GM21737 (cell line): ENCODE measurements at regions not wholly inside any gene's neighbourhood (a gene's known extent, or its start where the extent isn't known, plus 50 kb on each side); places are given as distances from the start of the nearest gene placed in this dataset.
"Not testable (repeated sequence)": the region's sequence is repeated elsewhere in the genome, so short reads cannot be mapped to it uniquely, and the experiment has no call there.

Experiments used
- ATAC-seq: cut with Tn5 transposase; IDR thresholded peaks from one replicate; pipeline ENCODE4 v1.9.1; 2021; ENCODE audit warnings: mild to moderate bottlenecking, moderate library complexity; ENCODE audit not compliant: unreplicated experiment

DNA sequence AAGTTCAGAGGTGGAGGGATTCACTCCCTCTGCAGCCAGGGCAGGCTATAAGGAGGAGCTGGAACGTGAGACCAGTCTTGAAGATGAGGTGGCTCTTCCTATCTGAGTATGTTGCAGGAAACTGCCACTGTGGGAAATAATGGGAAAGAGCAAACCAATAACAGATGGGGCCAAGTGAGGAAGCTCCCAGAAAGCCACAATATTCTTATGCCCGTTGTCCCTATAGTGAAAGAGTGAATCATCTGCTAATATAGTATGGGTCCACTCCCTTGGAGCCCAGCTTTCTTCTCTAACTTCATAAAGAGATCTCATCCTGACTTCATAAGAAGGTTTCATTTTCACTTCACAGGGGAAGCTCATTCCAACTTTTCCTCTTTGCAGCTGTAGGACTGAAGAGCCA is 206.4 kb downstream of the BLID start:
- no peak for ATAC-seq

DNA sequence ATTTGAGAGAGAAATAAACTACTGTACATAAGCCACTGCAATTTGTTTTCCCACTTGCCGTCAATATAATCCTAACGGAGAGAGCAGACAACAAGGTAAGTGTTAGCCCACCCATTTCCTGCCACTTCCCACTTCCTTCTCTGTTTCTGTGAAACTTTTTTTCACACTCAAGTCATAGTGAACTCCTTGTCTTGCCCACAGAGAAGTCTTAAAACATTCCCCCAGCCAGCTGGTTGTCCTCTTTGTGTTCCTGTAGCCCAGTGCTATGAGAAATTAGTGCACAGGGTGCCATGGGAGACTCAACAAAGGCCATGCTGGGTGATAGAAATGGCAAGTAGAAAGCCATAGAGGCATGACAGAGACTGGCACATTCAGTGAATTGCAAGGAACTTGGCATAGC is 208.6 kb downstream of the BLID start:
- no peak for ATAC-seq

DNA sequence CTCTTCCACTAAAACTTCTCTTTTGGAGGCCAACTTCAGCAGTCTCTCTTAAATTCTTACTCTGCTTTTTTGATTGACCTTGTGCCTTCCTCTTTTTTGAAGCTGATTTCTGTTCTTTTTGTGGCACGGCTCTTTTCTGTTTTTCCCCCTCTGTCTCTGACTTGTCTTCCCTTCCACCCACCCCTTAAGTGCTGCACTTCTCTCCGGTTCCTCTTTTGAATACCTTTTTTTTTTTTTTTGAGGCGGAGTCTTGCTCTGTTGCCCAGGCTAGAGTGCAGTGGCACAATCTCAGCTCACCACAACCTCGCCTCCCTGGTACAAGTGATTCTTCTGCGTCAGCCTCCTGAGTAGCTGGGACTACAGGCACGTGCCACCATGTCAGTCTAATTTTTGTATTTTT is 211.9 kb downstream of the BLID start:
- no peak for ATAC-seq

DNA sequence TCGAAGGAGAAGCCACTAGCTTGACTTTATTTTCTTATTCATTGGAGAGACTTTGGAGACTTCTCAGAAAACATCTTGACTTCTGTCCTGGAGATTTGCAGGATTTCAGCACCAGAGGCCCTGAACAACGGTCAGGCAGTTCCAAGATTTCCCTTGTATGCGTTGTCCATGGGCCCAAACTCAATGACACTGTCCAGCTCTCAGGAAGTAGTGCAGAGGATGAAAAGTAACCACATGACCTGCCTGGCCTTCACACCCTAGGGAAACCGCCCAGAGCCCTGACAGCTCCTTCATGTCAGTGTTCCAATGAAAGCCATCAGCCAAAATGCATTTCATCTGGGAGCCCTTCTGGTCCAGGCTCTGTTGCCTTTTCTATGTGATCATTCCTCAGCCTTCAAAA is 214.1 kb downstream of the BLID start:
- no peak for ATAC-seq

DNA sequence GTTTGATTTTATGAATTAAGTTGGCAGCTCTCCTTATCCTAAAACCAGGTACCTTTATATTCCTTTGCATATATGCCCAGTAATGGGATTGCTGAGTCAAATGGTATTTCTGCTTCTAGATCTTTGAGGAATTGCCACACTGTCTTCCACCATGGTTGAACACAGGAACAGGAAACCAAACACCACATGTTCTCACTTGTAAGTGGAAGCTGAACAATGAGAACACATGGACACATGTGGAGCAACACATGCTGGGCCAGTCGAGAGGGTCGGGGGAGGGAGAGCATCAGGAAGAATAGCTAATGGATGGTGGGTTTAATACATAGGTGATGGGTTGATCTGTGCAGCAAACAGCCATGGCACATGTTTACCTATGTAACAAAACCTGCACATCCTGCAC is 214.6 kb downstream of the BLID start:
- not testable (repeated sequence) for ATAC-seq

DNA sequence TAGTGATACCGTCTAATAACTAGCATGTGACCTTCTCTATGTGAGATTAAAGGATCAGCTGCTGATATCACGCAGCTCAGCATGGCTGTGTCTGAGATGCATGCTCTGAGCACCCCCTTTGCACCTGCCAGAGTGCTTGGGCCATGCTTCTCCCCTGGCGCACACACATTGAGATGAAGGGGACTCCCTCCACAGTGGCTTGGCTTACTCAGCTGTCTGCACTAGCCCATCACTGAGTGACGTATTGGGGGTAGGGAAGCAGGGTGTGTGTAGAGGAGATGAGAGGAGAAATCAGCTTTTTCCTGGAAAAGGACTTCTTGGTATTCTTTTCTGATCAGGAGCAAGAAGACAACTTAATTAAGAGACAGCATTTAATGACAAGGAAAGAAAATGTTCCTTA is 216.5 kb downstream of the BLID start:
- ATAC-seq = no peak

DNA sequence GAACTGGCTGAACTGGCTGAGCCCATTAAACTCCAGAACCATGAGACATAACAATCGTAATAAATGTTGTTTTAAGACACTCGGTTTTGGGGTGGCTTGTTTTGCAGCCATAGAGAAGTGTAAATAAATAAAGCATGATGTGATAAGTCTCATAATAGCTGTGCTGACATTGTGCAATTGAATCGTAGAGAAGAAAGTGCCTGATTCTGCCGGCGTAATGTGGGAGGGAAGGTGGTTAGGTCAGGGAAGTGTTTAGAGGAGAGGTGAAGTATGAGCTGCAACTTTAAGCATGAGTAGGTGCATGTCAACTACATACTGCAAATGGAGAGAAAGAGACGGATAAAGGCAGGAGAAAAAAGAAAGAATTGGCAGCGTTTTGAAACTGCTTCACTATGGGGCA is 217.1 kb downstream of the BLID start:
- ATAC-seq = no peak

DNA sequence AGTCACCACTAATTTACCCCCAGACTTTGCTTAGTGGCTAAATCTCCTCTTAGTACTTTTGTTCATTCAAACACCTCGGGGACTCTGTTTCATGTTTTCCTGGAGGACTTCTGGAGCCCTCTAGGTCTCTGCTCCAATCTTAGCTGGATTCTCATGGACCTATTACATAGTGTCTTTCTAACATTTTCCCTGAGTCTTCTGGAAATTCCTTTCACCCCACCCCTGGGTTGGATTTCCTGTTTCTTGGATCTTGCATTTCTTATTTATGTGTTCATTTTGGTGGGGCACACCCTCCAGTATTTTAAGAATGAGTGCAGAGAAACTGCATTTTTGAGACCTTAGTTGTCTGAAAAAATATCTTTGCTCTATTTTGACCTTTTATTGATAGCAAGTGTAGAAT is 220.1 kb downstream of the BLID start:
- no peak for ATAC-seq

DNA sequence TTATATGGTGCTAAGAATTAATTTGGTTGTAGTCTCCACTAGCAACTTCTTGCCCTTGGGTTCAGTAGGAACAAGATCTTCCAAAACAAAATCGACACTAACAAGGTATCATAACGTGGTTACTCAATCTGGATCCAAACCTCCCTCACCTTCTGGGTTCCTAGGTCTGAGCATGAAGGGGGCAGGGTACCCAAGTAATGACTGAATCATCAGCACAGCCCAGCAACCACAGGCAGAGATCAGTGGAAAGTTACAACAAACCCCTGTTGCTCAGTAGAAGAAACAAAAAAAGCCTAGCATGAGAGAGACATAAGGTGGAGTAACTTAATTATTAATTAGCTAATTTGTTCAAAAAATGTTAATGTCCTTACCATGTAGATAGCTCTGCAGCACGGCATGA is 221.4 kb downstream of the BLID start:
- ATAC-seq = no peak

DNA sequence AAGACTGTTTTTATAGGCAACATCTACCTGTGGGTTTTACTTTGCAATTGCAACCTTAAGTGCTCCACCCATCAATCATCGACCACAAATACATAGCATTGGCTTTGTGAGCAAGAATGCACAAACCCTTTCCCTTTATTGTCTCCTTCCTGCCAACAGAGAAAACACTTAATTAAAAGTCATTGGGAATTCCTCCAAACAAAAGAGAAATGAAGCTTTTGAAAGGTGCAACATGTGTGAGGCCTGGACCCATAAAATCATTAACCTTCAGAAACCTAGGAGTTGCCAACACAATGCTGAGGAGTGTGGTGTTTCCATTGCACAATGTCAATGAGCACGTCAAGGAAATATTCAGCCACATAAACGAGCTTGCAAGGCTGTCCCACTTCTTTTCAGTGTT is 223.2 kb downstream of the BLID start:
- no peak for ATAC-seq

DNA sequence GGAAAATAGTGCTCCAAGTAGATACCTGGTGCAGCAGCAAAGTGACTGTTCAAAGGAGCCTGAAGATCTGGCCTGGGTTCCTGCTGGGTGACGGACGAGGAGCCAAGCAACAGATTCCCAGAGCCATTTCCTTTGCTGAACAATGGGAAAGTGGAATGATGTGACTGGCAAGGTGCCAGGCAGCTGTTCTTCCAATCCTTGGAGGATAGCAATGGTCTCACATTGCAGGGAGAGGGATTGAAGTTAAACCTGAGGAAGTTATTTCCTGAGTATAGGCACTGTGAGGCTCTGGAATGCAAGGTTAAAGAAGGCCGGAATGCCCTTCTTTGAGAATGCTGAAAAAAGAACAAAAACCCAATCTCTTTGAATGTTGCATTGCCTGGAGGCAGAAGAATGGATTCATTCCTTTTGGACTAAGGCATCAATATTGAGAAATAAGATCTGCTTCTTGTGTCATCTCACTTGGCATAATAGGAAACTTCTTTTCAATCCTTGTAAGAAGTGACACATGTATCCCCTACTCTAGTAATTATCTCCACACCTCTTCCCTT is 223.8 kb downstream of the BLID start:
- no peak for ATAC-seq

DNA sequence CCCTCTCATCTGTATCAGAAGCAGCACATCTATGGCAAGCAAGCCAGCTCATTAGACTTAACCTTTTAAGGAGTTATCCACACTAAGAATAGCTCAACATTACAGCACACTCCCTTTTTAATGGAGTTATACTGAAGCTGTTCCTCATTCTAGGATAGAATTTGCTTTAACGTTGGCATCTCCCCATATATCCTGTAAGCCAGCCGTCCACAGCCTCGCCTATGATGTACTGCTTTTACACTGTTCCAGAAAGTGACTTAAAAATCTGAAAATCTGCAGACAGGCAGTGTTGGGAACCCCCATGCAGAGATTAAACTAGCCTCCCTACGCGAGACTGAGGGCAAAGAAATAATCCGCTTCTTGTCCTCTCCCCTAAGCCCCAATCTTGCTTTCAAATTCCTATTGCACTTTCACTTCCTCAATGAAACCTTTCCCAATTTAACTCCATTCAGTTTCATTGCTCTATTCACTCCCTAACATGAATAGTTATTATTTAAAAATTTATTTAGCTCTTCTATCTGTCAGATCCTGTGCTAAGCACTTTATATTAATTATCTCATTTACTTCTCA is 225.0 kb downstream of the BLID start:
- ATAC-seq = no peak

DNA sequence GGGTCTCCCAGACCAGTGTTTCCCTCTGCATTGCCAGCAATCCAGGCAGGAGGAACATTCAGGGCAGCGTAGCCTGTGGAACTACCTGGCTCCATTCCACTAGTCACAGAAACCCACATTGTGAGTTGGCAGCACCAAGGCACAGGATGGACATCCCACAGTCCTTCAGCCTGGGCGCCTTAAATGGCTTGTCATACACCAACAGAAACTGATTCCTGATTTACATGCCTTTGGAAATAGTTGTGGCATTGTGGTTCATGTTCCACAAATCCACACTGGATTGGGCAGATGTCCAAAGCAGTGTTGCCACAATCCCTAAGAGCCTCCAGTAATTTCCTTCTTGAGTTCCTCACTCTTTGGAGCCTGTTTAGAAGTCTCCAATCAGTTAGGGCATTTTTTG is 225.6 kb downstream of the BLID start:
- ATAC-seq = no peak

DNA sequence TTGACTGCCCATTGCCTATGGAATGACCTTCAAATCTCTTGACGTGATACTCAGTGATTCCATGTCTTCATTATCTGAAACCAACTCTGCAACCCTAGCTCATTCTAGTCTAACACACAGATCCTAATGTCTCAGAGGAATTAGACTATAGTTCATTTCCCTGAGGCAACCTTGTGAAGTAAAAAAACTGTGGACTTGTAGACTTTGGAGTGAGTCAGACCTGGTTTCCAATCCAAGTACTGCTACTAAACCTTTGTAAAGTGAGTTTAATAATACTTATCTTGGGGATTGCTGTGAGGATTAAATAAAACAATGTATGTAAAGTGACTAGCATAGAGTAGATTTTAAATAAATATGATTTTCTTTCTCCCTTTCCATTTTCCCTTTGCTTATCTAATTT is 226.1 kb downstream of the BLID start:
- ATAC-seq = no peak

DNA sequence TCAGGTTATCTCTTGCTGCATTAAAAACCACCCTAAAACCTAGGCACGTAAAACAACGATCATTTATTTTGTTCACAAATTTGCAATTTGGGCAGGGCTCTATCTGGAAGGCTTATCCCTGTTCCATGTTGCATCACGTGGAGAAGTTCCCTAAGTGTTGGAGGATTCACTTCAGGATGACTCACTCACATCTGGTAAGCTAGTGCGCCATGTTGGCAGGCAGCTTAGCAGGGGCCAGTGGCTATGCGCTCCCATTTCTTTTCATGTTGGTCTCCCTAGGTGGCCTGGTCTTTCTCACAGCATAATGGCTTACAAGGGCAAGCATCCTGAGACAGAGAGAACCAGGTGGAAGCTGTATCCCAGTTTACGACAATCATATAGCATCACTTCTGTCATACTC is 226.8 kb downstream of the BLID start:
- ATAC-seq = no peak

DNA sequence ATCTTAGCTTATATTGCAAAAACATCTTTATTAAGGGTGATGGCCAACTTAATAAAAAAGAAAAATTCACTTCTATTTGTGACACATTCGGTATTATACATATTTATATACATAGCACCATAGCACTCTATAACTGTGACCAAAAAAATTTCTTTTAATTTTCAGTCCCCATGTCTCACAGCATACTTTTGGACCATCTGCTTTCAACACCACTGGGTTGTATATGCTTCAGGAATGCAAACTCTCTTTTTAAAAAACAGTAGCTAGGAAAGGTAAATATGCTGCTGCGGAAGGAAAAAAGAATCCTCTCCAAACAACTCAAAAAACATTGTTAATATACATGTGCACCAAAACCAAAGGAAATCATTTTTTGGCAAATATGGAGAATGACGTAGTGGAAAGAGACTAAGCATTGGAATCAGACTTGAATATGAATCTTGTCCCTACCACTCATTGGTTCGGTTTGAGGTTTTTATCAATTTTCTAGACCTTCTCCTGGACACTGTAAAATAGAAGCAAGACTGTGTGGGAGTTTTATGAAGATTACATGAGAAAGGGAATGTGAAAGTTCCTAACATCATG is 227.9 kb downstream of the BLID start:
- ATAC-seq = no peak

DNA sequence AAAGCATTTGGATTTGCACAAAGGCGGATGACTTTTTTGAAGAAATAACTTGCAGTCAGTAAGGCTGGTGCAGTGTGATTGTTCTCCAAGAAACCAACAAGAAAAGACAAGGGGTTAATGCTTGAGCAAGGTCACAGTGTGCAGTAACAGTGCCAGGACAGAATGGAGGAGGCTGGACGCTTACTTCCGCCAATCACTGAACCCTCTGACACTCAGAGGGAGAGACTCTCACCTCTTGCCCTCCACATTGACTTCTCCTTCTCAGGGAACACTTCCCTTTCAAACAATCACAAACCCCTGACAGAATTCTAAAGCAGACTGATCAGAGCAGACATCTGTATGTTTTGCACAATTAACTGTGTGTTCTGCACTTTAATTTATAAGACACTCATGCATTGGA is 228.4 kb downstream of the BLID start:
- no peak for ATAC-seq

DNA sequence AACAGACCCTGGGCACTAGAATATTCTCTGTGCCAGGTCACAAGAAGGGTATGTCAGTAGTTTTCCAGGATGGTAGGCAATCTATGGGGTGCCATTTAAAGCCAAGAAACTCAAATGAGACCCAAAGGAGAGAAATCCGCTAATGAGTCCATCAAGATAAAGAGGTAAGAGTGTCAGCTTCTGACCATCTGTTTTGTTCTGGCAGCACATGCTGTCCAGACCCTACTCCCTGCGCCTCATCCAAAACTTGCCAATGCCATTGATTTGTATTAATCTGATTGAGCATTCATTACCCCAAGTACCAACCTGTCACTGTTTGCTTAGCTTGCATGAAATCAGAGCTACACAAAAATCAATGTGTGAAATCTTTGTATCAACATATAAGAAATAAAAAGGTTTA is 229.0 kb downstream of the BLID start:
- ATAC-seq = no peak

DNA sequence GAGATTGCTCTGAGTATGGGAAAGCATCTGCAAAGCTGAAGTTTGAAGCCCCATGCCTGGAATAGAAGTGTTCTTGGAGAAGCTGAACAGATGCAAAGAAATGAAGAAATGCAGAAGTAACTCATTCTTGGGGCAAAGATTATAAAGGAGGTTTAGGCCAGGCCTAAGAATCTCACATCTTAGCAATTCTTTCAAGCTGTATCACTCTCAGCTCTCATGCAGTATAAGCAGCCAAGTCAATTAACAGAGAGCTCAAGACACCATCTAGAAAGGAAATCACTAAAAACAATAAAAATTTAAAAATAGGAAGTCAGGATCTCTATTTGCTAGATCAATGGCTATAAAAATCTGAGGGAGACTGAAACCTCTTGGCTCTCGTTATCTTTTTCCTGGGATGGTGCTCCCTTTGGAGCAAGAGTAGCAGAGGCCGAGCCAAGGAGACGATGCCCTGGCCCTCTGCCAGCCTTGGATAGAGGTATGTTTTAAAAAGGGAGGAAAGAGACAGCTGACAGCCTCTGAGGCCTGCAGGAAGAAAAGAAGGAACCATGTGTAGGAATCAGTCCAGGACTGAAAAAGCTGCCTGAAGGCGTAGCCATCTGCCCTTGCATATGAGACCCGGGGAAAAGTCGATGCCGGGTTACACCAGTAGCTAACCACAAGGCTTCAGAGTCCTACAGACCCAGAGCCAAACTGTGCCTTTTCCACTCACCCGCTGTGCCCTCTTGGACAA is 229.8 kb downstream of the BLID start:
- ATAC-seq = no peak

DNA sequence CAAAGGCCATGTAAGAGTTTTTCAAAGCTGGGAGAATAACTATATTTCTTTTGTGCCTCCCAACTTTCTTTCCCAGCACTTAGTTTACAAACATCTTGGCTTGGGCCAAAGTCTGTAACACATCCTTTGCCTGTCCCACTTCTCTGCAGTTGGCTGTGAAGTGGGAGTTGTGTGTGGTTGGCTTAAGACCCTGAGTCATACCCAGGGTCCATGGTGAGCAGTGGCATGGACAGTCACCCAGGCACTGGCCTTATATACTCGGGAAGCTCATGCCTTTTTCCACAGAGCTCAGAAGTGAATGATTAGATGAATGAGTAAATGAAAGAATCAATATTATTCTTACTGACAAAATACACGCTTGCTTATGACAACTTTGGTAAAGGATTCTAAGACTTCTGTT is 231.4 kb downstream of the BLID start:
- no peak for ATAC-seq

DNA sequence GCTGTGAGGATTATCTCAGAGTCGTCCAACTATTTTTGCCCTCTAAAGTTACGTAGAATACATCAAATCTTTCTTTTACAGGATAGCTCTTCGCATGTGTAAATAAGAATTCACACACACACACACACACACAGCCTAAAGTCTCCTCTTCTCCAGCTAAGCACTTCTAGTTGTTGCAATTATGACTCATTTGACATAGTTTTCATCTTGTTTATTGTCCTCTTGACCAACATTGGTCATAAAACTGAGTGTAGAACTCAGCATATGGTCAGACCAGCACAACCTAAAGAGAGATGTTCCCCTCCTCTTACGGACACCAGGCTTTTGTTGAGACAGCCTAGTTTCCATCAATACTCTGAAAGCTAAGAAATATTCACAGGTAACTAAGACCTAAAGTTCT is 234.2 kb downstream of the BLID start:
- no peak for ATAC-seq

DNA sequence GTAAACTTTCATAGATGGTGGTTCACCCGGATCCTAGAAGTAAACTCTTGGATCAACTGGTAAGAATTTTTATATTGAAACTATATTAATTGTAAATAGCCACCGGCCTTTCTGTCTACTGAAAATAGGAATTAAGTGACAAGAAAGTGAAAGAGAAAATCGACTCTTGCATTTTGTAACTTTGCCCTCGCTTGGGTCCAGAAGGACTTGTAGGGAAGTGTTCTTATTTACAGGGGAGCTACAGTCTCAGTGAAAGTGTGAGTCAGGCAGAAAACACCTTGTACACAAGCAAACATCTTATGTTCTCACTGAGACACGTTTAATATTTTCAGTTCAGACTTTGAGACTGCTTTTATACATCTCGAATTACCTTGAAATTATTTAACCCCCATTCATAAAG is 238.9 kb downstream of the BLID start:
- no peak for ATAC-seq
